ENCODE measurements at regions not wholly inside any gene's neighbourhood (a gene's known extent, or its start where the extent isn't known, plus 50 kb on each side); places are given as distances from the start of the nearest gene placed in this dataset.
"Not testable (repeated sequence)": the region's sequence is repeated elsewhere in the genome, so short reads cannot be mapped to it uniquely, and the experiment has no call there.

DNA sequence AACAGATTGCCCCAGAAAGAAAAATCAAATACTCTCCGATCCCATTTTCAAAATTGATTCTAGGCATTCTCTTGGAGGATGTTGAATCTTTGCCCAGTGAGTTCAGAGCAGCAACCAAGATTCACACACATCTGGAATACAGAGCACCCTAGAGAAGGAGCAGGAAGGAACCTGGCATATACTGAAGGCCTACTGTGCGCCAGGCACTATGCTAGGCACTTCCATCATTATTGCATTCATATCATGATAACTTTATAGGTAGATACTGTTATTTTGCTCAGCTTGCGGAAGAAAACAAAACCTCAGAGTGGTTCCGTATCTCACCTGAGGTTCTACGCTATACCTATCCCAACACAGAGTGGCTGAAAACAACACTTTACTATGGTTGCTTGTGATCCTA lies 160.3 kb upstream of the SERTAD2 start:
- intact Hi-C loops (cut with DNase I, micrococcal nuclease) = no loop called here
- ATAC-seq (no peak), DNase-seq (no peak)

DNA sequence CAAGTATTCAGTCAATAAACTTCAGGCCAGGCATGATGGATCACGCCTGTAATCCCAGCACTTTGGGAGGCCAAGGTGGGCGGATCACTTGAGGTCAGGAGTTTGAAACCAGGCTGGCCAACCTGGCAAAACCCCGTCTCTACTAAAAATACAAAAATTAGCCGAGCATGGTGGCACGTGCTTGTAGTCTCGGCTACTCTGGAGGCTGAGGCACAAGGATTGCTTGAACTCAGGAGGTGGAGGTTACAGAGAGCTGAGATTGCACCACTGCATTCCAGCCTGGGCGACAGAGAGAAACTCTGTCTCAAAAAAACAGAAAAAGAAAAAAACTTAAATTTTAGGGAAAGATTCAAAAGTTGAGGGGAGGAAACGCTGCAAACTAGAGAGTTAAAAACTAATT lies 162.8 kb upstream of the SERTAD2 start:
- intact Hi-C loops (cut with DNase I, micrococcal nuclease); DNase-seq; ATAC-seq: not testable (repeated sequence)

DNA sequence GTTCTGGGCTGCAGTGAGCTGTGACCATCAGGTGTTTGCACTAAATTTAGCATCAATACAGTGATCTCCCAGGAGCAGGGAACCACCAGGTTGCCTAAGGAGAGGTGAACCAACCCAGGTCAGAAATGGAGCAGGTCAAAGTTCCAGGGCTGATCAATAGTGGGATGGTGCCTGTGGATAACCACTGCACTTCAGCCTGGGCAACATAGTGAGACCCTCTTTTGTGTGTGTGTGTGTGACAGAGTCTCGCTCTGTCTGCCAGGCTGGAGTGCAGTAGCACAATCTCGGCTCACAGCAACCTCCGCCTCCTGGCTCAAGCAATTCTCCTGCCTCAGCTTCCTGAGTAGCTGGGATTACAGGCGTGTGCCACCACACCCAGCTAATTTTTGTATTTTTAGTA lies 163.7 kb upstream of the SERTAD2 start:
- intact Hi-C loops (cut with DNase I, micrococcal nuclease) = no loop called here
- no peak for ATAC-seq
- DNase-seq = no peak

DNA sequence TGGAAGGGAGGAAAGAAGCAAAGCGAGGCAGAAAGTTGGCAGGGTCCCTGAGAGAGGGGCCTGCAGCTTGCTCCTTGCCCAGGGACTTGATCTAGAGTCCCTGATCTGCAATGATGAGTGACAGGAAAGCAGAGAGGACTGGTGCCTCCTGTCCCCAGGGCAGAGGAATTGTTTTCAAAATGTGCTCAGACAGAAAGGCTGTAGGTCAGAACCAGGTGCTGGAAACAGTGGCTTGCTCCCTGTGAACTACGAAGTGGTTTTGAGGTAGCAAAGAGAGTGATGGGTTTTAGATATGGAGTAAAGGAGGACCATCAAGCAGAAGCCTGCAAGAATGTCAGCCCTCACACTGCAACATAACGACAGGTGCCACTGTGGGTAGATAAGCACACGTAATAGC lies 164.9 kb upstream of the SERTAD2 start:
- ATAC-seq (no peak), DNase-seq (no peak)
- intact Hi-C loops (cut with DNase I, micrococcal nuclease) = no loop called here

DNA sequence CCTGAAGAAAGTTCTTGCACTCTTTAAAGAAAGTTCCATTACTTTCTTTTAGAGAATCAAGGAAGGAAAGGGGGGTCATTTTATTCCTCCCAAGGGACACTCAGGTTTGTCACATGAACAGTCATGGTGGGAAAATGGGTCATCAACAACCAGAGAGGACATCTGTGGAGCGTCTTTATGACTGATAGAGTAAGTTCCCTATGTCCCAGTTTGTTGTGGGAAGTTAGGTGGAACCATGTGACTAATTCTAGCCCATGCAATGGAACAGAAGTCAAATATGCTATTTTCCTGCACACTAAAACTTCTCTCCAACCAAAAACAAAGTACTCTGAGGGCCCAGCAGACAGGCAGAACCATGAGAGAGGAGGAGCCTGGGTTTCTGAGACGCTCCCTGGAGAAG lies 165.6 kb upstream of the SERTAD2 start:
- intact Hi-C loops (cut with DNase I, micrococcal nuclease) = no loop called here
- DNase-seq = no peak
- no peak for ATAC-seq

DNA sequence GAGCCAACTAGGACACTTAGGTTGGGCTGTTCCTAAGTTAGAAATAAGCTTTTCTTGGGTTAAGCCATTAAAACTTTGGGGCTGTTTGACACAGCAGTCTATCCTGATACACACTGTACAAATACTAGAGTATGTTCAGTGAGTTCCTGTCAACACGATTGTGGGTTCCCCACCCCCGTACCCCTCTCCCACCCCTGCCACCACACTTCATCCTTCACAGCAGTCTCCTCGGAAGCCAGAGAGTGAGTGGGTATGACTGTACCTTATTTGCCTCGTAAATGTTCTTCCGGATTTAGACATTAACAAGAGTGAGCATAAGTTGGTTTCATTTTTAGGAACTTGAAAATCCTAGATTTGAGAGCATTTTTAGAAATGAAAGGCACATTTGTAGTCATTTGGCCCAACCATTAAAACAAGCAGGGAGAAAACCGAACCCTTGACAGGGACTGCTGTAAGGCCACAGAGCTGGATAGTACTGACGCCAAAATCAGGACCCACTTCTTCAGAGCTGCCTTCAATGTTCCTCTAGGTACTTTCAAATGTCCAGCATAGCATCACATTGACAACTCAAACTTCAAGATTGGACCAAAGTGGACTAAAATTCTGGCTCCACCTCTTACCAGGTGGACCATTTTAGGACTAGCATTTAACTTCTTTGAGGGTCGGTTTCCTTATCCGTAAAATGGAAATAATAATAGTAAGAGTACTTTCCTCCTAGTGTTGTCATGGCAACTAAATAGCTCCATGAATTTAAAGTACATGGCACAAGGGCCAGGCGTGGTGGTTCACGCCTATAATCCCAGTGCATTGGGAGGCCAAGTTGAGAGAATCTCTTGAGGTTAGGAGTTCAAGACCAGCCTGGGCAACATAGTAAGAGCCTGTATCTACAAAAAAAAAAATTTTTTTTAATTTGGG lies 166.3 kb upstream of the SERTAD2 start:
- no peak for DNase-seq
- intact Hi-C loops (cut with DNase I, micrococcal nuclease) = no loop called here
- ATAC-seq = no peak

DNA sequence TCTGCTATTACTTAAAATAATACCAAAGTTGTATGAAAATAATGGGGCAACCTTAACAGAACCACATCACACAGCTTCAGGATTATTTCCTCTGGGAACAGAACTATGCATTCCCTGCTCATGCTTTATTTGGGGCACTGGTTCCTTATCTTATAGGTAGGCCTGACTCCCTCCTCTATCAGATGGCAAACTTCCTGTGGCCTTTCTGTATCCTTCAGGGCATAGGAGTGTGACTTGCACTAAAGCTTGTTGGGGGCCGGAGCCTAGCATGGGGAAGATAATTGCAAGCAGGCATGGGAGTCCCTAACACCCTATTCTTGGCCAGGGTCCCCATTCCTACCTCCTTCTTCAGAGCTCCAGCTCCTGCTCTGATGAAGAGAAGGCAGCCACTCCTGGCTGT lies 167.2 kb upstream of the SERTAD2 start:
- DNase-seq = no peak
- intact Hi-C loops (cut with DNase I, micrococcal nuclease) = no loop called here
- no peak for ATAC-seq

DNA sequence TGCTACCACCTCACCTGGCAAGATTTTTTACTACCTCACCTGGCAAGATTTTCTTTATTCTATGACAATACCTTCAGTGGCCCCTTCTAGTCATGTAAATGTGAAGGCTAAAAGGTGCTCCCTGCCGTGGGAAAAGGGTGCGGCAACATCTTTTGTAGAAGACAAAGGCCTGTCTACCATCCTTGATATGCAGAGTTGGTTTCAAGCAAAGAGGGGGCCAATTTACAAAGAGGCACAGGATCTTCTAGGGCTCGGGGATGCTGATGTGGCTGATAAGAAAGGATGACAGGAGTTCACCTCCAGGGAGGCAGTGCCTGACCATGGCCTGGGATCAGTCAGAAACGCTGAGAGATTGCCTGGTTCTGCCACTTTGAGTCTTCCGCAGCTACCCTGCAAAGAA lies 165.4 kb upstream of the SLC1A4 start:
- intact Hi-C loops (cut with DNase I, micrococcal nuclease) = no loop called here
- DNase-seq (no peak), ATAC-seq (no peak)

DNA sequence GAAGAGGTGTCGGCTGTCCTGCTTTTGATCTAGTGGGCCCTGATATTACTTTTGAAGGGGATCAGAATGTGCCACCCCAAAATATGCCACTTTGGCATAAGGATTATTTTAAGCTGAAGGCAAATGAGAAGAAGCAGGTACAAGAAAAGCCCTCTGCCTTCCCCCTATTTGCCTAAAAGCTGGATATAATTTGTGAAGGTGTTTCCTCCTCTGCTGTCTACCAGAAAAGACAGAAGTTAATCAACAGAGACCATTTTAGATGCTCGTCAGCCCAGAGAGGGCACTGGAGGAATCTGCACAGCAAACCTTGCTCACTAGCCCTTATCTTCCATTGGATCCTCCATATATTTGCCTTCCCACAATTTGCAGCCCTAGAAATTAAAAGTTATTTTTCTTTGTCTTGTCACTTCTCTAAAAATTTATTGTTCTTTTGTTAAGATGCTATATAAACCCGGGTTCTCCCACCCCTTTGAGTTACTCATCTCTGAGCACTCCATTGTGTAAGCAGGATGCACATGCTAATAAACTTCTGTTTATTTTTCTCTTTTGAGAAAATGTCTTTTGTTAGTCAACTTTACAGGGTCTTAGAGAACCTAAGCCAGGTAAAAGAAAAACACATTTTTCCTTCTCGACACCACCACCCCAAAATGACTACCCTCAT lies 163.2 kb upstream of the SLC1A4 start:
- ATAC-seq (no peak), DNase-seq (no peak)
- intact Hi-C loops (cut with DNase I, micrococcal nuclease) = no loop called here

DNA sequence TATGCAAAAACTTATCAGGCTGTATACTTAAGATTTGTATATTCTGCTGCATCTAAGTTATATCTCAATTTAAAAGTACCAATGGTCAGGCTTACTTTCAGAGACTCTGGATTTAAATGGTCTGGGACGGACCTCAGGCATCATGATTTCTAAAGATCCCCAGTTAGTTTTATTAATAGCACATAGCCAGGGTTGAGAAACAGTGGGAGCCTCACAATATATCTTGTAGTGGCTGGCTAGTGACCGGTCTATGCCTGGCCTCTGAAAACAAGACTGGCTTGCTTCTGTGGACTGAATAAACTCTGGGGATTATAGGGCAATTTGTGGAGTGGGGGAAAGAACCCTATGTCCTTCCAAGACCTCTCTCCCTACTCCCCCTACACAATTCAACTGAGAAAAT lies 162.5 kb upstream of the SLC1A4 start:
- intact Hi-C loops (cut with DNase I, micrococcal nuclease) = no loop called here
- DNase-seq (no peak), ATAC-seq (no peak)

DNA sequence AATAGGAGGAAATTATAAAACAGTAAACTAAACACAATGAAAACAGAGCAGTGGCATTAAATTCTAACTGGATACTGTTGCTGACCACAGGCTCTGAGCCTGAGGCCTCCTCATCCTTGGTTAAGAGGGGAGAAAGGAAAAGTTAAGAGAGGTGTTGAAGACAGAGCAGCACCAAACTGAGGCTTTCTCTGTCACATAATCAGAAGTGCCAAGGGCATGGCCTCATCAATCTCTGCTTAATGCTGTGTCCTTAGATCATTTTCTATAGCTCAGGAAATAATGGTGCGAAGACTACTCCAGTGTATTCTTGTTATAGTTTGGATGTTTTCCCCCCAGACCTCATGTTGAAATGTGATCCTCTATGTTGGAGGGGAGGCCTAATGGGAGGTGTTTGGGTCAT lies 160.9 kb upstream of the SLC1A4 start:
- intact Hi-C loops (cut with DNase I, micrococcal nuclease) = no loop called here
- ATAC-seq = no peak
- DNase-seq = no peak

DNA sequence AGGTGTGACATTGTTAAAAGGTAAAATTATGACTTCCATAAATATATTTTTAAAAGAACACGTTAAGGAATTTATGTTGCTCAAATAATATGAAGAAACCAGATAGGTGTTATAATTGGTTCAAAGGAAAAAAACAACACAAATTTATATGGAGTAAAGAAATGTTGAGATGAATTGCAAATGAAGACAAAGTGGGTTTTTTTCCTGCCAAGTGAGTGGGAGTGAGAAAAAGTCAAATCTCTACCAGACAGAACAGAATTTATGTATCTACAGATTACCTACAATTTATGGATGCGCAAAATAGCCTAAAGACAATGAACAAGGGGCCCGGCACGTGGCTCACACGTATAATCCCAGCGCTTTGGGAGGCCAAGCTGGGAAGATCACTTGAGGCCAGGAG lies 159.7 kb upstream of the SLC1A4 start:
- no peak for DNase-seq
- no peak for ATAC-seq
- intact Hi-C loops (cut with DNase I, micrococcal nuclease) = no loop called here

DNA sequence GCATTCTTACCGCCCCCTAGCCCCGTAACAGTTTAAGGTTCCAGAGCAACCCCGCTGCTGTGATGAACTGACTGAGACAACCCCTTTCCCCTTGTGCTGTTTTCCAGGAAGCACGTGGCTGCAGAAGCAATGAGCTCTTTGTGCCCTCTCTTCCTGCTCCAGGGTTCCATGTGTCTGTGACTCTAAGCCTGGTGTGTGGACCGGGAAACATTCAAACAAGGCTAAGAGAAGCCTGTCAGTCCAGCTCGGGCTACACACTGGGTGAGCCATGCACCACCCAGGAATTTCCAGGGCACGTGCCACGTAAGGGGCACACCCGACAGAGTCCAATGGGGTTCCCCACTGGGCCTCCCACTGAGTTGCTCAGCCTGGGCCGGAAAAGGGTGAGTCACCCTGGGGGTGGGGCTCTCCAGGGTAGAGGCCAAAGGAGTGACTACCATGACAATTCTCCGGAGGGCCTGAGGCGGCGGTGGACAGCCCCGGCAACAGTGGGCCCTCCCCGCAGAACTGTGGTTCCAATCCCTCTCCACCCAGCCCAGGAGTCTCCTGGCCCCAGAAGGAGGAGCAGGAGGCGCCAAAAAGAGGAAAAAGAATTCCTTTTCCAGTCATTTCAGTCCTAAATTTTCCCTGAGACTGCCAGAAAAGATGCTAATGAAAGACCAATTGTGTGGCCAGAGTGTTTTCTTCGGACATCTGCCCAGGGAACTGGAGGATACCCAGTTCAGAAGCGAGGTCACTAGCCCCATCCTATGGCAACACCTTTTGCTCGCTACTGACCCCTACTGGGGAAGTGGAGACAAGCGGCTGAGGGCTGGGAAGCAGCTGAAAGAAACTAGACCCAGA lies 157.8 kb upstream of the SLC1A4 start:
- intact Hi-C loops (cut with DNase I, micrococcal nuclease) = no loop called here
- ATAC-seq (peak; percentile 97), DNase-seq (peak; percentile 85 to 93)

DNA sequence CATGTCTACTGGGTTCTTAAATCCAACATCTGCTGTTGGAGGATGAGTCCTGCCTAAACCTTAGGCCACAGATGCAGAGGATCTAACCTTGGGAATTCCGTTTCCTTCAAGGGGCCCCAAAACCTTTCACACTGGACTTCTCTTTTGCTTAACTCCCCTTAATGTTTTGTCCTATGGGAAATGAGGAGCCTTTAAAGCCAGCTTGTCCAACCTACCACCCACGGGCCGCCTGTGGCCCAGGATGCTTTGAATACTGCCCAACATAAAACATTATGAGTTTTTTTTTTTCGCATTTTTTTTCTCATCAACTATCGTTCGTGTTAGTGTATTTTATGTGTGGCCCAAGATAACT lies 157.2 kb upstream of the SLC1A4 start:
- DNase-seq = no peak
- ATAC-seq = no peak
- intact Hi-C loops (cut with DNase I, micrococcal nuclease) = no loop called here

DNA sequence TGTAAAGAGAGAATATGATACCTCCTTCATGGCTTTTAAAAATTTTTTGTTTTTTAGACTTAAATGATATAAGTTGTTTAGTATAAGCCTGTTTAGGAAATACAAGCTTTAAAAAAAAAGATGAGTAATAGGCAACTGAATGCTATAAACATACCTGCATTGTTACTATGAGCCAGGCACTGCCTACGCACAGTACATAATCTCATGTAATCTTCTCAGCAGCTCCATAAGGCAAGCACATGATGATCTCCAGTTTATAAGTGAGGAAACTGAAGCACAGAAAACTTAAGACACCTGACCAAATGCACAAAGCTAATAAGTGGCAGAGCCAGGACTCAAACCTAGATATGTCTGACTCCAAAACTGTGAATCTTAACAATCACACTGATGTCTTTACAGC lies 156.3 kb upstream of the SLC1A4 start:
- intact Hi-C loops (cut with DNase I, micrococcal nuclease) = no loop called here
- ATAC-seq (no peak), DNase-seq (no peak)

DNA sequence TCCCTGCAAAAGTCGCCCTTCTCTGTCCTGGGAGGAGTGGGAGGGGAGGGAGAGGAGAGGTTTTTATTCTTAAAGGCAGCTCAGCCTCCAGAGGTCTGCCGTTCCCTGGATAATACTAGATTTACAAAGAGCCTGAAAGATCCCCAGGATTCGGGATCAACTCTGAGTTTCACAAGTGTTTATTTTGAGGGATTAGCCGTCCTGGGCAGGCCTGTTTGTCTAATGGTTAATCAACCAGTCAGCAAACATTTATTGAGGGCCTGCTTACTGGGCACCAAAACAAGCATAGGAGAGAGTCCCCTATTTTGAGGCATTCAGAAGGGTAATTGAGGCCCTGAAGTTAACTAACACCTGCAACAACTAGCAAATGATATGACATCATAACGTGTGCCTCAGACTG lies 152.6 kb upstream of the SLC1A4 start:
- DNase-seq = no peak
- no peak for ATAC-seq
- intact Hi-C loops (cut with DNase I, micrococcal nuclease) = no loop called here

DNA sequence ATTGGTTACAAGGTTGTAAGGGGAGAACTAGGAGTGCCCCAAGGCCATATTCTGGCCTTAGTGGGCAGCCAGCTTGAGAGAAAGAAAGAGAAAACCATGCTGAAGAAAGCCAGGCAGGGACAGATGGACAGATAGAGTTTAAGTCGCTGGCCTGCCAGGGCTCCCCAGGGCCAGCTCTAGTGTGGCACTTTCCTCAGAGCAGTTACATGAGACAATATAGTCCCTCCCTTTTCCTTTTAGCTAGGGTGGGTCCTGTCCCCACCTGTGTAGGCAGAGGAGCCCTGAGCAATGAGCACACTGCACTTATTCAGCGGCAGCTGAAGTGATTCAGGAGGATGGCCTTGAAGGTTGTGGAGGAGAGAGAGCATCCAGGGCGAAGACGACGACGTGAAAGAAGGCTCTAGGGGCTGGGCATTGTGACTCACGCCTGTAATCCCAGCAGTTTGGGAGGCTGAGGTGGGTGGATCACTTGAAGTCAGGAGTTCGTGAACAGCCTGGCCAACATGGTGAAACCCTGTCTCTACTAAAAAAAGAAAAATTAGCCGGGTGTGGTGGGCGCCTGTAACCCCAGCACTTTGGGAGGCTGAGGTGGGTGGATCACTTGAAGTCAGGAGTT lies 152.0 kb upstream of the SLC1A4 start:
- intact Hi-C loops (cut with DNase I, micrococcal nuclease) = no loop called here
- peak; percentile 15 for ATAC-seq
- no peak for DNase-seq

DNA sequence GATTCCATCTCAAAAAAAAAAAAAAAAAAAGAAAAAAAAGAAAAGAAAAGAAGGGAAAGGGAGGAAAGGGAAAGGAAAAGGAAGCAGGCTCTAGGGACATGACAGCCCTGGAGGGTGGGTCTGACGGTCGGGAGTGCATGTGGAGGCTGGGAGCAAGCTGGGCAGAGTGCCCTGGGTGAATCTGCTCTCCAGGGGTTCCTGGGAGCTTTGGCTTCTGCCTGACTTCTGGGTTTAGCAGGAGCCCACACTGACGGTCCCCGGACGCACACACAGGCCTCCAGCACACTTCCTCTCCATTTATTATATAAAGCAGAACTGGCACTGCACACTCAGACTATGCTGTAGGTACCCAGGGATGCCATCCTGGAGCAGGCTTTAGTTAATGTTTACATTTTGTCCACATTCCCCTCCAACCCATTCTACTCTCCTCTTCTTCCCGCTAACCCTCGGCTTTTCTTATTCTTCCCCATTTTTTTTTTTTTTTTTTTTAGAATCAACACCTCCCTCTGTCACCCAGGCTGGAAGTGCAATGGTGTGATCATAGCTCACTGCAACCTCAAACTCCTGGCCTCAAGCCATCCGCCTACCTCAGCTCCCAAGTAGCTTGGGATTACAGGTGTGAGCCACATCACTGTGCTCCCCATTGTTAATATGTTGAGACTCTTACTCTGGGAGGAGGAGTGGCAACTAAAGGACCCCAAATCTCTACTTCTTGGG lies 151.1 kb upstream of the SLC1A4 start:
- DNase-seq (peak; percentile 25 to 37), ATAC-seq (peak; percentile 19)
- intact Hi-C loops (cut with DNase I, micrococcal nuclease) = no loop called here

DNA sequence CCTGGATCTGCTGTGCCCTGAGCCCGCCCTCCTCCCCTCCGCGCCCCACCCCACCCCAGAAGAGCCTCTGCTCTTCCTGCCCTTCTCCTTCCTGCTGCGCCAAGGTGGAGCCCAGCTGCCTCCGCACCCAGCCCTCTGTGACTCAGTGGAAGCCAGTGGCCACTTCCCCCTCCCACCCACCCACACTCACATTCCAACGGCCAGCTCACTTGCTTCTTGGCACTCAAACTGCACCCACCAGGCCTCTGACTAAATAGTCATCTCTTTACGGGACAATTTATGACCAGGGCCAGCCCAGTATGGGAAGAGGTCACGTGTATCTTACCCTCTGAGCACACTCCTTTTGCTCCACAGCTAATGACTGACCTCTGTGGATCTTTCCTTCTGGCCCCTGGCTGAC lies 150.4 kb upstream of the SLC1A4 start:
- intact Hi-C loops (cut with DNase I, micrococcal nuclease) = no loop called here
- DNase-seq (peak; percentile 56 to 82), ATAC-seq (peak; percentile 89)
